Kidney capillary endothelial cell (primary cell): ENCODE measurements at regions not wholly inside any gene's neighbourhood (a gene's known extent, or its start where the extent isn't known, plus 50 kb on each side); places are given as distances from the start of the nearest gene placed in this dataset.
"Not testable (repeated sequence)": the region's sequence is repeated elsewhere in the genome, so short reads cannot be mapped to it uniquely, and the experiment has no call there.

ENCODE experiments used
- DNase-seq: peaks from one replicate; pipeline ENCODE4 v3.0.0-alpha.2; 2018; ENCODE audit warnings: low spot score

- DNase-seq, result no peak
Measured at GRCh38 chr6:12479451-12479850, 189.3 kb downstream of the EDN1 start.

- no peak for DNase-seq
Measured at GRCh38 chr6:12479881-12480280, 189.7 kb downstream of the EDN1 start.

GRCh38 chr6:12480379-12480778 is 190.2 kb downstream of the EDN1 start:
- no peak for DNase-seq

GRCh38 chr6:12481292-12481691 is 191.1 kb downstream of the EDN1 start:
- DNase-seq, result no peak

- no peak for DNase-seq
Measured at GRCh38 chr6:12481850-12482249, 191.7 kb downstream of the EDN1 start.

- DNase-seq, result no peak
Measured at GRCh38 chr6:12482386-12483375, 192.5 kb downstream of the EDN1 start.

- DNase-seq, result peak; percentile 55
Measured at GRCh38 chr6:12483712-12484111, 193.6 kb downstream of the EDN1 start.

- no peak for DNase-seq
Measured at GRCh38 chr6:12484519-12484918, 194.4 kb downstream of the EDN1 start.

GRCh38 chr6:12485226-12485764 is 195.1 kb downstream of the EDN1 start:
- DNase-seq, result no peak

- DNase-seq, result no peak
Measured at GRCh38 chr6:12485837-12486236, 195.7 kb downstream of the EDN1 start.

GRCh38 chr6:12490351-12490903 is 200.3 kb downstream of the EDN1 start:
- DNase-seq, result no peak

GRCh38 chr6:12490904-12491571 is 200.9 kb downstream of the EDN1 start:
- DNase-seq, result peak; percentile 85

- not testable (repeated sequence) for DNase-seq
Measured at GRCh38 chr6:12492929-12493328, 202.8 kb downstream of the EDN1 start.

GRCh38 chr6:12493446-12493845 is 203.3 kb downstream of the EDN1 start:
- no peak for DNase-seq

GRCh38 chr6:12494161-12494560 is 204.0 kb downstream of the EDN1 start:
- no peak for DNase-seq

GRCh38 chr6:12501990-12502389 is 211.8 kb downstream of the EDN1 start:
- DNase-seq, result no peak

- DNase-seq, result no peak
Measured at GRCh38 chr6:12504325-12504966, 212.1 kb upstream of the PHACTR1 start.

- no peak for DNase-seq
Measured at GRCh38 chr6:12505486-12505885, 211.1 kb upstream of the PHACTR1 start.

GRCh38 chr6:12506159-12506558 is 210.4 kb upstream of the PHACTR1 start:
- DNase-seq, result no peak

- DNase-seq, result no peak
Measured at GRCh38 chr6:12507636-12508035, 208.9 kb upstream of the PHACTR1 start.

- no peak for DNase-seq
Measured at GRCh38 chr6:12508553-12508952, 208.0 kb upstream of the PHACTR1 start.

GRCh38 chr6:12509060-12509459 is 207.5 kb upstream of the PHACTR1 start:
- DNase-seq, result no peak
